ENCODE measurements at regions not wholly inside any gene's neighbourhood (a gene's known extent, or its start where the extent isn't known, plus 50 kb on each side); places are given as distances from the start of the nearest gene placed in this dataset.

DNA sequence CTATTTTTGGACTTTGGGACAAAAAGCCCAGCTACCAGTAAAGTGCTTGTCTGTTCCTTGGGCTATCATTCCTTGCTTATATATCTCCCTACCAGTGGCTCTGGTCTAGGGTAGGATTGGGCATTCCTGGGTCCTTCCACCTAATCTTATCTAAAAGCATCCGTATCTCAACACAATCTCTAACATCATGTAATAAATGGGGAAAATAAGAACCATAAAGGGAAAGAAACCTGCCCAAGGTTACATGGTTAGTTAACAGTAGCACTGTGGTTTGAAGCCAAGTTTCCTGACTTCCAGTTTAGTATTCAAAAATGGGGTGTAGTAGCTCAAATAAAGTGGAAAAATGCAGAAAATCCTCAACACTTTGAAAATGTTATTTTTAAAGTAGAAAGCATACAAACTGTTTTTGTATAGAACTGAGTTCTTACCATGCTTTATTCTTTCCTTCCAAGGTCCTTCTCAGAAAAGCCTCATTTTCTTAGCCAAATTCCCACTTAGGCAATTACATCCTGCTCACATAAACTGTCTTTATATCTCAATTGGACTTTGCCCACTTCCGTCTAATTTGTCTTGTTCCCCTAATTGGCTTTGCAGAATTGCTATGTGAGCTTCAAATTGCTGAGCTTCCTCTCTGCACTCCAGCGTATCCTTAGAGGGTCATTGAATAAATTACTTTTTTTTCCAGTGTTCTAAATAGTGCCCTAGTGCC is 273.1 kb upstream of the UBE2E3 start:
- DNase-seq (ENCODE audit: low read depth) = no peak
- TF ChIP-seq, protein P1, sequence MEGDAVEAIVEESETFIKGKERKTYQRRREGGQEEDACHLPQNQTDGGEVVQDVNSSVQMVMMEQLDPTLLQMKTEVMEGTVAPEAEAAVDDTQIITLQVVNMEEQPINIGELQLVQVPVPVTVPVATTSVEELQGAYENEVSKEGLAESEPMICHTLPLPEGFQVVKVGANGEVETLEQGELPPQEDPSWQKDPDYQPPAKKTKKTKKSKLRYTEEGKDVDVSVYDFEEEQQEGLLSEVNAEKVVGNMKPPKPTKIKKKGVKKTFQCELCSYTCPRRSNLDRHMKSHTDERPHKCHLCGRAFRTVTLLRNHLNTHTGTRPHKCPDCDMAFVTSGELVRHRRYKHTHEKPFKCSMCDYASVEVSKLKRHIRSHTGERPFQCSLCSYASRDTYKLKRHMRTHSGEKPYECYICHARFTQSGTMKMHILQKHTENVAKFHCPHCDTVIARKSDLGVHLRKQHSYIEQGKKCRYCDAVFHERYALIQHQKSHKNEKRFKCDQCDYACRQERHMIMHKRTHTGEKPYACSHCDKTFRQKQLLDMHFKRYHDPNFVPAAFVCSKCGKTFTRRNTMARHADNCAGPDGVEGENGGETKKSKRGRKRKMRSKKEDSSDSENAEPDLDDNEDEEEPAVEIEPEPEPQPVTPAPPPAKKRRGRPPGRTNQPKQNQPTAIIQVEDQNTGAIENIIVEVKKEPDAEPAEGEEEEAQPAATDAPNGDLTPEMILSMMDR (IDR thresholded peaks at IDR 0.05; ENCODE audit: insufficient read depth, low read depth, low read length) = no peak
- H3K4me3 ChIP-seq (ENCODE audit: low read depth, low read length) = no peak overlapping the region

DNA sequence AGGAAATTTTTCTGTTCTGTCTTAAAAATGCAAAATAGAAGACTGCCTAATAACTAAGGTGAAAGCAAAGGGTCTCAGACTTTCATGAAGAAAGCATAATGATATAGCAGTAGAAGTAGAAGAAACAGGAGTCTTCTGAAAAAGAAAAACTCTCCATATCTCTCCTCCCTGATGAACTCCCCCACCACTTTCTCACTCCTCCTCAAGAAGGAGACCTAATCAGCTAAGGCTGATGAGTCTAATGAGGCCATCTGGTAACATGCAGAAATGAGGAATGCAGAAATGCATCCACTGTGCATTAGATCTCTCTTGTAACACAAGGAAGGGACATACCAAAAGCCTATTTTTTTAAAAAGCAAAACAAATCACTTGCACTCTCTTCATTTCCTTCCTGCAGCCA is 273.7 kb upstream of the UBE2E3 start:
- TF ChIP-seq, protein P1 (IDR thresholded peaks at IDR 0.05; ENCODE audit: insufficient read depth, low read depth, low read length) = no peak
- DNase-seq (ENCODE audit: low read depth) = no peak
- H3K4me3 ChIP-seq (ENCODE audit: low read depth, low read length) = no peak overlapping the region

DNA sequence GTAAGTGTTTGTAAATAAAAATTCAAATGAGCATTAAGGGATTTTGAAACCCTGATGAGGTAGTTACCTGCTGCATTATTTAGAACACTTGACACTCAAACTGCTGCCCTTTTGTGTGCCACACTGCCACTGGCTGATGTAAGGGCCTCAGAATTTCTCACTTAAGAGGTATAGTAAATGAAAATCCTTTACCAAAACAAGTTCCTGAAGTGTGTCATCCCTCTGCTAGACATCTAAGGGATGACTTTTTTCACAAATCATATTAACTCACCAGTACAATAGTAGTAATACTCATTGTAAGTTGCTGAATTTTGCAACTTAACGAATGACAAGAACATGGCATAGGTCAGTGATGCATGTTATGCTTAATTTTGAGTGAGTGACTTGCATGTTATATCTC is 274.9 kb upstream of the UBE2E3 start:
- TF ChIP-seq, protein P1 (IDR thresholded peaks at IDR 0.05; ENCODE audit: insufficient read depth, low read depth, low read length) = no peak
- no peak for DNase-seq (ENCODE audit: low read depth)

DNA sequence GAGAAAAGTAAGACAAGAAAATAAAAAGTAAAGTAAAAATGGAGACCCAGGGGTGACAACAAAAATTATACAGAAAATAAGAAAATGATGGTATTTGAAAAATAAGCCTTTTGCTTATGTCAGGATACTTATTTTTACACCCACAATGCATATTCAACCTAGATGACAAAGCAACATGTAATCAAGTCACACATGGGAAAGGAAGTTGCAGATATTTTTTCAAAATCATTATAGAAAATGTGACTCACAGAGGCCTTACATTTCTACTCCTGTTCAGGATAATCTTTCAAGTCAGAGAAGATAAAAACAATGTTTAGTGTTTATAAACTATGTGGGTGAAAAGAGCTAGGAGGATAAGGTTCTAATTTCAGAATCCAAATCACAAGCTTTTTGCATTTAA is 275.3 kb upstream of the UBE2E3 start:
- peak; percentile 23 for DNase-seq (ENCODE audit: low read depth)

More for the DNA sequence above, 274.9 kb upstream of the UBE2E3 start:
- H3K4me3 ChIP-seq (ENCODE audit: low read depth, low read length) = no peak overlapping the region

DNA sequence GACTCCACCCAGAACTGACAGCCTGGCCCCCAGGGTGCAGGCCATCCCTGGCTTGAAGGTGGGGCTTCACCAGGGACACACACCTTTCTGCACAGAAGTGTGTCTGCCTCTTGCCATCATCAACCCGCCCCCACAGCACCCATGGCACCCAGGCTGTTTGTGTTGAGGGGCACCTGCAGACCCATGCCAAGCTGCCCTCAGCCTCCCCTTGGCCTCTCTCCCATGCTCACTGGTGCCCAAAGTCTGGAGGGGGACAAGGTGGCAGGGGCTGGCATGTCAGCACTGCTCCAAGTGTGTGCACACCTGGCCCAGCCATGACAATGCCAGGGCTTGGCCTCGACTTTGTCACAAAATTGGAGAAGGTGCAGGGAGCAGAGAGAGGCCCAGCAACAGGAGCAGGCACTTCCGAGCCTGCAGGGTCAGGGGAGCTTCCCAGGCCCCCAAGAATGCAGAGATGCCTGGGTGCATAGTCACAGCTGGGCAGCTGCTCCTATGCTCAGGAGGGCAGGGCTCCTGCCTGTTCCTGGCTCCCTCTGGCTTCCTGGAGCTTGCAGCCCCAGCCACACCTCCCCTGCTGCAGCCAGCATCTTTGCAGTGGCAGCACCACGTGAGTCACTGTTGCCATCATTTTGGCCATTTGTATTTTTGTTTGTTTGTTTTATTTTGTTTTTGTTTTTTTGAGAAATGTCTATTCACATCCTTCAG is 280.6 kb upstream of the UBE2E3 start:
- DNase-seq (ENCODE audit: low read depth) = no peak
- TF ChIP-seq, protein P1 (IDR thresholded peaks at IDR 0.05; ENCODE audit: insufficient read depth, low read depth, low read length) = no peak
- H3K4me3 ChIP-seq (ENCODE audit: low read depth, low read length) = no peak overlapping the region

More for the DNA sequence above, 275.3 kb upstream of the UBE2E3 start:
- no peak overlapping the region for H3K4me3 ChIP-seq (ENCODE audit: low read depth, low read length)
- TF ChIP-seq, protein P1 (IDR thresholded peaks at IDR 0.05; ENCODE audit: insufficient read depth, low read depth, low read length) = no peak

DNA sequence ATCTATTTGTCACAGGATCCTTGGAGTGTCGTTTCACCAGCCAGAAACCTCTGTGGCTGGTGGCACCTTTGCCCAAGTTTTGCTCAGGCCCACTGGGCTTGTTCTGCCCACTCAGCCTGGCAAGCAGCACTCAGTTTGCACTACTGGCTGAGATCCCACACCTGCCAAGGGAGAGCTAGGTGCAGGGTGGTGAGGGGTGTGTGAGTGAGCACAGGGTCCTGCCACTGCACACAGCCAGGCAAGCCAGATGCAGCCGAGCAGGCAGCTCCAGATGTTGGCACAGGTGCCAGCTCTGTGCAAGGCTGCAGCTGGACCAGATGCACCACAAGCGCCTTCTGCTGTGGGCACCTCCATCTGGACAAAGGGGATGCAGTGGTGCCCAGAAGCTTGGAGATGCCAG is 281.7 kb upstream of the UBE2E3 start:
- no peak for DNase-seq (ENCODE audit: low read depth)
- TF ChIP-seq, protein P1 (IDR thresholded peaks at IDR 0.05; ENCODE audit: insufficient read depth, low read depth, low read length) = no peak
- H3K4me3 ChIP-seq (ENCODE audit: low read depth, low read length) = no peak overlapping the region
